GM13976 (cell line): ENCODE measurements at regions not wholly inside any gene's neighbourhood (a gene's known extent, or its start where the extent isn't known, plus 50 kb on each side); places are given as distances from the start of the nearest gene placed in this dataset.

Experiments used
- DNase-seq: peaks from one replicate; pipeline ENCODE4 v3.0.0; 2012; ENCODE audit warnings: low spot score
- in situ Hi-C: fragments of 300-500 bp; cut with MboI; formaldehyde crosslinking; loops from one replicate; pipeline ENCODE4 v1.12.0; 2022; ENCODE audit warnings: low sequenced_read_pairs, mixed read lengths, inconsistent platforms; ENCODE audit not compliant: unreplicated experiment
- TF ChIP-seq, protein P1 (sequence below): IDR thresholded peaks from 2 replicates; pipeline ENCODE4 v1.5.1; 2012; ENCODE audit warnings: borderline replicate concordance, mild to moderate bottlenecking; ENCODE audit not compliant: insufficient read depth; ENCODE audit errors: extremely low read depth, missing control alignments, control extremely low read depth

DNA sequence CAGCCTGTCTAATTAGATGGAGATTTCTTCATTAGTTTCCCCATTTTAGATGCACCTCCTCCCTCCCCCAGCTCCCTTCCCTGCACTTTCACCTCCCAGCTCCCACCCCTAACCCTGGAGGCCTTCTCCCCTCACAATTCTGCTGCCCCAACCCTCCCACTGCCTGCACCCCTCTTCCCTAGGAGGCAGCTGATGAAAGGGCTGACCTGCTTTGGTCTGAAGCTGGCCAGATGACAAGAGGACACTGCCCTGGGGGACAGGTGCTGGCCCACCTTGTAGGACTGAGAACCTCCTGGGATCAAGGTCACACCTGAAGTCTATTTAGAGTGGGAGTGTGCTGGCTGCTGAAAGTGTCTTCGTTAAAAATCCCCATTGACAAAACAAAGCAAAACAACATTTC lies 259.4 kb downstream of the TLE3 start:
- in situ Hi-C loops, result no loop called here
- TF ChIP-seq, protein P1, sequence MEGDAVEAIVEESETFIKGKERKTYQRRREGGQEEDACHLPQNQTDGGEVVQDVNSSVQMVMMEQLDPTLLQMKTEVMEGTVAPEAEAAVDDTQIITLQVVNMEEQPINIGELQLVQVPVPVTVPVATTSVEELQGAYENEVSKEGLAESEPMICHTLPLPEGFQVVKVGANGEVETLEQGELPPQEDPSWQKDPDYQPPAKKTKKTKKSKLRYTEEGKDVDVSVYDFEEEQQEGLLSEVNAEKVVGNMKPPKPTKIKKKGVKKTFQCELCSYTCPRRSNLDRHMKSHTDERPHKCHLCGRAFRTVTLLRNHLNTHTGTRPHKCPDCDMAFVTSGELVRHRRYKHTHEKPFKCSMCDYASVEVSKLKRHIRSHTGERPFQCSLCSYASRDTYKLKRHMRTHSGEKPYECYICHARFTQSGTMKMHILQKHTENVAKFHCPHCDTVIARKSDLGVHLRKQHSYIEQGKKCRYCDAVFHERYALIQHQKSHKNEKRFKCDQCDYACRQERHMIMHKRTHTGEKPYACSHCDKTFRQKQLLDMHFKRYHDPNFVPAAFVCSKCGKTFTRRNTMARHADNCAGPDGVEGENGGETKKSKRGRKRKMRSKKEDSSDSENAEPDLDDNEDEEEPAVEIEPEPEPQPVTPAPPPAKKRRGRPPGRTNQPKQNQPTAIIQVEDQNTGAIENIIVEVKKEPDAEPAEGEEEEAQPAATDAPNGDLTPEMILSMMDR, result no peak
- no peak for DNase-seq

DNA sequence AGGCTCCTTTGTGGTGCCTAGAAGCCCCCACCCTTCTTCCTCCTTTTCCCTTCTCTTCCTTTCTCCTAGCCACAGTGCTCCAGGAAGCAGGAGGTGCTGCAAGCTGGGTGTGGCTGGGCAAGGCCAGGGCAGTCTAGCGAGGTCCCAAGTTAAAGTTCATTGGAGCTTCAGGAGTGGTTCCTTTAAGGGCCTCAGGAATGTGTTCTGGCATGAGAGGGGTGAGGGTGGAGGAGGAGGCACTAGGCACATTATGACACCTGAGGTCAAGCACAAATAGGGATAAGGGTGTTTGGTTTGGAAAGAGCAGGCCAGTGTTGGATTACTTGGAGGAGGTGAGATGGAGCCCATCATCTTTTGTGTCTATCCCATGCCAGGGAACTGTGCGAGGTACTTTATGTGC lies 258.7 kb downstream of the TLE3 start:
- in situ Hi-C loops, result no loop called here
- TF ChIP-seq, protein P1, result no peak

DNA sequence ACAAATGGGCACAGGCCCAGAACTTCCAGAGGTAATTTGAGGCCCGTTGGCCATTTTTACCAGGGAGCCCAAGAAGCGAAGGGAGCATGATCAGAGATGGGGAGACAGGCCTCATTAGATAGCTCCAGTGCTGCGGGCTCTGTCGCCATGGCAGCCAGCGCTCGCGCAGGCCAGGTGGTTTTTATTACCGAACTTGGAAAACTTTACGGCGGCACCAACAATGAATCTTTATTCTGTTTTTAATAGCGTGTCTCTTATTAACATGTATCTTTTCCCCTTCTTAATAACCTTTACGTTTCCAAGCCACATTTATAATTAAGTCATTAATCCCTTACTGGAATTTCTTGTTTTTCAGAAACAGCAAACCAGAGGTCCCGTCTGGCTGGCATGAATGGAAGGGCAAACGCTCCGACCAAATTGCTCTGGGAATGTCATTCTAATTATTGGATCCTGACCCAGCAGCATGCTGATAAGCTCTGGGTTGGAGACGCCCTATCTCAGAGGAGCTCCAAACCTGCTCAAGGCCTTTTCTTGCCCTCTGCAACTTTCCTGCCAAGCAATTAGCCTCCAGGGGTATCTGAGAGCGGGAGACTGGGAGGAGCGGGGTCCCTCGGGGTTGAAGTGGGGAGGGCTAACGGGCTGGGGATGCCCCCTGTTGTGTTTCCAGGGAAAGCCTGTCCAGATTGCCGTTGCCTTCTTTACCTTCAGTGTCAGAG lies 256.4 kb downstream of the TLE3 start:
- in situ Hi-C loops, result no loop called here
- DNase-seq, result no peak
- TF ChIP-seq, protein P1, result no peak

More for the DNA sequence above, 258.7 kb downstream of the TLE3 start:
- DNase-seq, result no peak

DNA sequence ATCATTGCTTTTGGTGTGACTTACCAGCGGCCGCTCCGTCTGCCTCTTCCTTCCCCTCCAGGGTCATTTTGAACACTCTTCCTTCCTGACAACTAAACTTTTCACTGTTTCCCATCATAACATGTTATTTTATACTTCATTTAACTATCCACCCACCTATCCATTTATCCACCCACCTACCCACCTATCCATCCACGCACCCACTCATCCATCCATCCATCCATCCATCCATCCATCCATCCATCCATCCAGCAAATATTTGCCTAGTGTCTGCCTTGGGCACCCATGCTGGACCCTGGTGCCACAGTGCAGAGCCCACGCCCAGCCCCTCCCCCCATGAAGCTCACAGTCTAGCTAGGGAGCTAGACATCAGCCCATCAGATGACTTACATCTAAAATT lies 254.9 kb downstream of the TLE3 start:
- no peak for DNase-seq
- in situ Hi-C loops, result no loop called here
- TF ChIP-seq, protein P1, result no peak

DNA sequence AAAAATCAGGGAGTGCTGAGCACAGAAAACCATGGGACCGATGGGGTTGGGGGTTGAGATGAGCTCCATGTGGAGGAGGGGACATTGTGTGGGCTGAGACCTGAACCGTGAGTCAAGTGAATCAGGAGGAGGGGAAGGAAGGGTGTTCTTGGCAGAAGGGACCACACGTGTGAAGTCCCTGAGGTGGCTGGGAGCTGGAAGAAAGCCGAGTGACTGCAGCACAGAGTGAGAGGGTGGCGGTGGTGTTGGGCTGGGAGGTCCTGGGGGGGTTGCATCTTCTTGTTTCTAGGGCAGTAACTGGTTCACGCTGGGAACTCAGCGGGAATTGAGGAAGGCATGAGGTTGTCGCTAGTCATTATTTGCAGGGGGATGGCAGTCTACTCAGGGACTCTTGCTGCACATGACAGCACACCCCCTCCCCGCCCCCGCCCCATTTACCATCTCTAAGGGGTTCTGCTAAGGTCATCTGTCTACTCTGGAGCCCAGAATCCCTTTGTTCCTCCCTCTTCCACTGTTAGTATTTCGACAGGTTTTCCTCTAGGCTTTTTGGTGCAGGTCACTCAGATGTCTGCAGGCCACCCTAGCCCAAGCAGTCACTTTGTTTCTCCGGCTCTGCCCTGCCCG lies 254.3 kb downstream of the TLE3 start:
- TF ChIP-seq, protein P1, result no peak
- no peak for DNase-seq
- in situ Hi-C loops, result no loop called here

GRCh38 chr15:69843900-69844304 lies 253.8 kb downstream of the TLE3 start:
- TF ChIP-seq, protein P1, result no peak
- in situ Hi-C loops, result no loop called here
- DNase-seq, result no peak
